Posterior vena cava (tissue), 2 donors: ENCODE measurements at regions not wholly inside any gene's neighbourhood (a gene's known extent, or its start where the extent isn't known, plus 50 kb on each side); places are given as distances from the start of the nearest gene placed in this dataset.

ENCODE experiments used
- DNase-seq: peaks from one replicate; pipeline ENCODE4 v3.0.0-alpha.2; 2020; ENCODE audit warnings: low spot score
- intact Hi-C, 2 donors: fragments of 100-400 bp; cut with DNase I; formaldehyde crosslinking; loops; one replicate each; pipeline versions ENCODE4 v1.14.1 to v1.14.2; 2022 to 2023
- donor health status: DM: yes; HTN: yes; CAD: no.
- donor health status: DM: yes; HTN: yes; CAD: no.

DNA sequence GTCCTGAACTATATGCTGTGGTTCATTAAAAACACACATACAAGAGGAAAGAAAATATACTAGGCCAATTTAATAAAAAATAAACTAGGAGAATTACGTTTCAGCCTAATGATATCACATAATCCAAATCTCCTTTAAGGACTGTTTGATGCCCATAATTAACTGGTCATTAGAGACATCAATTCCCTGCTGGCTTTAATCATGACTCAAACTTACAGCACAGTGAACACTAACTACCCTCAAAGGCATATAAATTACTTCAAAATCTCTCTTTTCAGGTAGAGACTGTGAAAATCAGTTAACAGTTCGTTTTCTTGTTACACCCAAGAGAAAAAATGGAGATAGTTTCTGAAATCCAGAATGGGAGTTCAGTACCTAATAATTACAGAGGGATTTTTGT lies 567.4 kb downstream of the CBLN2 start:
- no peak for DNase-seq
- intact Hi-C loops, result loop anchor here in 1 of 2 donors (5.0 kb wide), 1 partner anchor 219 kb away; no protein-coding TSS in a partner anchor

- intact Hi-C loops, result no loop called here
- DNase-seq, result no peak
Observed at GRCh38 chr18:71966791-71967190, 577.4 kb downstream of the CBLN2 start.

DNA sequence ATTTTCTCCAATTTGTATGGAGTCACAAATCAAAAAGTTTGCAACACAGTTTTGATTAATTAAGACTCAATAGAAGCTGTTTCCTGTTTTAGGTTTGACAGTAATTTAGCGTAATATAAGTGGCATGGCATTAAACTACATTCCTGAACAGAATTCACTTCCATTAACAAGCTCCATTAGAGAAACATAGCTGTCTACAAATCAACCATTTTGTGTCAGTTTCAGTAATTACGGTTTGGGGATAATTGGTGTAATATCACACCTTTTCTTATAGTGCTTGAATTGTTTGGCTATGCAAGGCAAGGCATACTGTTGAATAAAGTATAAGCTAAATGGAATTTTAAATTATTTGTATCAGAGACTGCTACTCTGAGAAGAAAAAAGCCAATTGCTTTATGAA lies 585.5 kb downstream of the CBLN2 start:
- intact Hi-C loops, result no loop called here

GRCh38 chr18:71951001-71951400 lies 593.1 kb downstream of the CBLN2 start:
- no peak for DNase-seq
- intact Hi-C loops, result no loop called here

More for the DNA sequence above, 585.5 kb downstream of the CBLN2 start:
- no peak for DNase-seq

GRCh38 chr18:71942433-71942832 lies 601.7 kb downstream of the CBLN2 start:
- intact Hi-C loops, result no loop called here
- no peak for DNase-seq

- intact Hi-C loops, result no loop called here
Observed at GRCh38 chr18:71939483-71939882, 604.7 kb downstream of the CBLN2 start.

GRCh38 chr18:71936744-71937143 lies 607.4 kb downstream of the CBLN2 start:
- DNase-seq, result no peak
- intact Hi-C loops, result no loop called here

More at GRCh38 chr18:71939483-71939882, 604.7 kb downstream of the CBLN2 start:
- DNase-seq, result no peak

GRCh38 chr18:71919211-71919610 lies 624.9 kb downstream of the CBLN2 start:
- DNase-seq, result no peak
- intact Hi-C loops, result no loop called here

DNA sequence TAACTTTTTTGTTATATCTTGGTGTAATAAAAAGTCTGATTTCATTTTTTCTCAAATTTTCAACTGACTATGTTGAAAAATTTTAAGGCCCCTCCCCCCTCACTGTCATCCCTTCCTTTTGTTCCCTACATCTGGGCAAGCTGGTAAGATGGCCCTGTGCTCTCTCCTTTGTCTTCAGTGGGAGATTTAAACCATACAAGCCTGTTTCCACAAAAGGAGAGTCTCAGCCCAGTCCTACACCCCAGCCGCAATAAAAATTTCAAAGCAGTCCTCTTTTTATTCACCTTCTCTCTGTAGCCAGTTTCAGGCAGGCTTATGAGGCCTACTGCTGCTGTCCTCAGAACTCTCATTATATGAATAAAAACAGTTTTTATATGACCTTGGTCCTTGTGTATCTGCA lies 630.5 kb downstream of the CBLN2 start:
- DNase-seq, result no peak
- intact Hi-C loops, result no loop called here

DNA sequence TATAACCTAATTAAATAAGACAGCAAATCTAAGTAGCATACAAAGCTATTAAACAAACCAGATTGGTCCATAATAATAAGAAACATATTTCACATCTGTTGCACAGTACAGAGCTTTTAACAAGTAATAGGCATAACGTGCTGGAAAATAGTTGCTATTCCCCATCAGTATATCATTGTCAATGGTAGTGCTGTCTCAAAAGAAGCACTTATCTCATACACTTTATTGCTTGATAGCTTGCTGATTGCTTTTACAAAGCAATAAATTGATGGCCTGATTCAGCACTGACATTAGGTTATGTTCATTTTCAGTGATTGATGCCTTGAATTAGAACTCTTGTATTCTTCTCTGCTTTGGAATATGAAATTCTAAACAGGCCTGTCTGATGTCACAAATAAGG lies 641.7 kb downstream of the CBLN2 start:
- intact Hi-C loops, result no loop called here
- no peak for DNase-seq

GRCh38 chr18:71899707-71900472 lies 644.3 kb downstream of the CBLN2 start:
- intact Hi-C loops, result no loop called here
- no peak for DNase-seq

DNA sequence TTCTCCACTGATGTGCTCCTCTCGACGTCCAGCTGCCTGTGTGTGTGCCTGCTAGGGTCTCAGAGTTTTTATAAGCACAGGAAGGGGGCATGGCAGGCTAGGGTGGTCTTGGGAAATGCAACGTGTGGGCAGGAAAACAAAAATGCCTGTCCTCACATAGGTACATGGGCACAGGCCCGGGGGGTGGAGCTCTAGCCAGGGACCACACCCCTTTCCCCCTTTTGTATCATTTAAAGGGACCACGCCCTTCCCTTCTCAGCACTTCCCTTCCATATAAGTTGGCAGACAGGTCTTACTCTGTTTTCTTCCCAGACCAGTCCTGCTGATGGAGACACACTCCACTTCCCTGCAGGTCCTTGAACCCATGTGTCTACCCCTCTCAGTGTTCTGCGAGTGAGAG lies 645.0 kb downstream of the CBLN2 start:
- intact Hi-C loops, result no loop called here
- no peak for DNase-seq

GRCh38 chr18:71887509-71887908 lies 656.6 kb downstream of the CBLN2 start:
- no peak for DNase-seq
- intact Hi-C loops, result no loop called here

- no peak for DNase-seq
- intact Hi-C loops, result no loop called here
Observed at GRCh38 chr18:71878226-71878625, 665.9 kb downstream of the CBLN2 start.

- intact Hi-C loops, result no loop called here
Observed at GRCh38 chr18:71873695-71874094, 670.4 kb downstream of the CBLN2 start.

GRCh38 chr18:71865888-71866287 lies 678.3 kb downstream of the CBLN2 start:
- intact Hi-C loops, result no loop called here
- DNase-seq, result no peak

More at GRCh38 chr18:71873695-71874094, 670.4 kb downstream of the CBLN2 start:
- DNase-seq, result no peak

GRCh38 chr18:71850602-71851001 lies 693.5 kb downstream of the CBLN2 start:
- intact Hi-C loops, result no loop called here
- no peak for DNase-seq

DNA sequence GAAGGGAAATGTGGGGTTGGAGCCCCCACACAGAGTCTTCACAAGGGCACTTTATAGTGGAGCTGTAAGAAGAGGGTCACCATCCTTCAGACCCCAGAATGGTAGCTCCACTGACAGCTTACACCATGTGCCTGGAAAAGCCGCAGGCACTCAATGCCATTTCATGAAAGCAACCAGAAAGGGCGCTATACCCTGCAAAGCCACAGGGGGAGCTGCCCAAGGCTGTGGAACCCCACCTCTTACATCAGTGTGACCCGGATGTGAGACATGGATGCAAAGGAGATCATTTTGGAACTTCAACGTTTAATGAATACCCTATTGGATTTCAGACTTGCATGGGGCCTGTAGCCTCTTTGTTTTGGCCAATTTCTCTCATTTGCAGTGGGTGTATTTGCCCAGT lies 694.7 kb downstream of the CBLN2 start:
- intact Hi-C loops, result no loop called here
- DNase-seq, result no peak

DNA sequence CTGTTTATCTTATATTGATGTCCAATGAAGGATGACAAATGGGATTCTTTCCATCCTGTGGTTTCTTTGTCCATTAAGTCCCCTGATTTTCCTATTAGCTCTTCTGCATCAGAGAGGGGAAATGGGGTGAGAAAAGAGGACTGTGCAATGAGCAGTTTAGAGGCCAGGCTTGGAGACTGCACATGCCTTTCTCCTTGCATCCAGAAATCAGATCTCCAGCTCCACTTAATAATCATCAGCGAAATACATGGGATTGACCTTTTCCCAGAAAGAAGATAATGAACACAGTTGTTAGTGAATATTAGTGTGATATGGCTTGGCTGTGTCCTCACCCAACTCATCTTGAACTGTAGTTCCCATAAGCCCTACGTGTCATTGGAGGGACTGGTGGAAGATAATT lies 697.4 kb downstream of the CBLN2 start:
- no peak for DNase-seq
- intact Hi-C loops, result no loop called here

DNA sequence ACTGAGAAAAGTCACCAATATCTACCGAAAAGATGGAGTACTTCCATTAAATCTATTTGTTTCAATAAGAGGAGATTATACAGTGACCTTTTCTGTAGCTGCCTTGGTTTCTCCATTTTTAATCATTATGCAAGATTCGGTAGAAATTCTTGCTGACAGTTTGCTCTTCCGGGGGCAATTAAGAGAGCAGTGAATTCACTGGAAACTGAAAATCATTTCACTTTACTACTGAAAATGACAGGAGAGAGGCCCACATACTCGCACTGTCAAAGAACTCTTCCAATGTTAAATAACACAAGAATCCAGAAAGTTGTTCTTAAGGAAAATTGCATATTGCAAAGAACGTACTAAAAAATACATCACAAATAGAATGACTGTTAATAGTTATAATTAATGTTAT lies 699.3 kb downstream of the CBLN2 start:
- DNase-seq, result no peak
- intact Hi-C loops, result loop anchor here in 1 of 2 donors (2.0 kb wide), 1 partner anchor 30 kb away; no protein-coding TSS in a partner anchor

DNA sequence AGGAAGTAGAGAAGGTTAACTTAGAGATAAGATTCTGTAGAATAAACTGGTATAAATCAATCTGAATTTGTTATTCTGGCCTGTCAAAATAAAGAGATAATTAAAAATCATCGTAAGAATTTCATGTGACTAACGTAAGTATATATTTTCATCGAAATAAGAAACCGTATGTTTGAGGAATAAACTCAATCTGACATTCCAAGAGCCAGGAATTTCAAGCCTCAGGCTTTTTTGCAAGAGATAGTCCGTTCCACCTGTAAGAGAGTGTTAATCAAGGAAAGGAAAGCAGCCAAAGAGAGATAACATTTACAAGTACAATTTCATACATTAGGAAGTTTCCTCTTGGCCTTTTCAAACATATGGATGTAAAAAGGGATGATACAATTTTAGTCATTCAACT lies 701.5 kb downstream of the CBLN2 start:
- intact Hi-C loops, result no loop called here
- DNase-seq, result no peak
